Lower leg skin (tissue), 3 donors: ENCODE measurements at regions not wholly inside any gene's neighbourhood (a gene's known extent, or its start where the extent isn't known, plus 50 kb on each side); places are given as distances from the start of the nearest gene placed in this dataset.
"Not testable (repeated sequence)": the region's sequence is repeated elsewhere in the genome, so short reads cannot be mapped to it uniquely, and the experiment has no call there.

ENCODE experiments used
- POLR2A ChIP-seq, 2 donors: fragments of 450-650 bp; IDR thresholded peaks; one replicate each; pipeline ENCODE4 v1.6.1; 2016 to 2017; ENCODE audit warnings: antibody characterized with exemption in 2 of 2, mild to moderate bottlenecking in 1 of 2, moderate library complexity in 1 of 2
- TF ChIP-seq, protein P1 (sequence below), 3 donors: fragments of 450-650 bp; IDR thresholded peaks; one replicate each; pipeline ENCODE4 v1.5.1; 2016; ENCODE audit warnings: antibody characterized with exemption in 3 of 3, mild to moderate bottlenecking in 3 of 3, moderate library complexity in 2 of 3

DNA sequence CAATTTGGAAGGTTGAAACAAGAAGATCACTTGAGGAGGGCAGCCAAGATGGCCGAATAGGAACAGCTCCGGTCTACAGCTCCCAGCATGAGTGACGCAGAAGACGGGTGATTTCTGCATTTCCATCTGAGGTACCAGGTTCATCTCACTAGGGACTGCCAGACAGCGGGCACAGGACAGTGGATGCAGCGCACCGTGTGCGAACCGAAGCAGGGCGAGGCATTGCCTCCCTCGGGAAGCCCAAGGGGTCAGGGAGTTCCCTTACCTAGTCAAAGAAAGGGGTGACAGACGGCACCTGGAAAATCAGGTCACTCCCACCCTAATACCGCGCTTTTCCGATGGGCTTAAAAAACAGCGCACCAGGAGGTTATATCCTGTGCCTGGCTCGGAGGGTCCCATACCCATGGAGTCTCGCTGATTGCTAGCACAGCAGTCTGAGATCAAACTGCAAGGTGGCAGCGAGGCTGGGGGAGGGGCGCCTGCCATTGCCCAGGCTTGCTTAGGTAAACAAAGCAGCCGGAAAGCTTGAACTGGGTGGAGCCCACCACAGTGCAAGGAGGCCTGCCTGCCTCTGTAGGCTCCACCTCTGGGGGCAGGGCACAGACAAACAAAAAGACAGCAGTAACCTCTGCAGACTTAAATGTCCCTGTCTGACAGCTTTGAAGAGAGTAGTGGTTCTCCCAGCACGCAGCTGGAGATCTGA, 430.4 kb upstream of the RGMB start:
- TF ChIP-seq, protein P1, sequence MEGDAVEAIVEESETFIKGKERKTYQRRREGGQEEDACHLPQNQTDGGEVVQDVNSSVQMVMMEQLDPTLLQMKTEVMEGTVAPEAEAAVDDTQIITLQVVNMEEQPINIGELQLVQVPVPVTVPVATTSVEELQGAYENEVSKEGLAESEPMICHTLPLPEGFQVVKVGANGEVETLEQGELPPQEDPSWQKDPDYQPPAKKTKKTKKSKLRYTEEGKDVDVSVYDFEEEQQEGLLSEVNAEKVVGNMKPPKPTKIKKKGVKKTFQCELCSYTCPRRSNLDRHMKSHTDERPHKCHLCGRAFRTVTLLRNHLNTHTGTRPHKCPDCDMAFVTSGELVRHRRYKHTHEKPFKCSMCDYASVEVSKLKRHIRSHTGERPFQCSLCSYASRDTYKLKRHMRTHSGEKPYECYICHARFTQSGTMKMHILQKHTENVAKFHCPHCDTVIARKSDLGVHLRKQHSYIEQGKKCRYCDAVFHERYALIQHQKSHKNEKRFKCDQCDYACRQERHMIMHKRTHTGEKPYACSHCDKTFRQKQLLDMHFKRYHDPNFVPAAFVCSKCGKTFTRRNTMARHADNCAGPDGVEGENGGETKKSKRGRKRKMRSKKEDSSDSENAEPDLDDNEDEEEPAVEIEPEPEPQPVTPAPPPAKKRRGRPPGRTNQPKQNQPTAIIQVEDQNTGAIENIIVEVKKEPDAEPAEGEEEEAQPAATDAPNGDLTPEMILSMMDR (IDR thresholded peaks at IDR 0.05): not testable (repeated sequence)
- TF ChIP-seq POLR2A (IDR thresholded peaks at IDR 0.05): not testable (repeated sequence)
